HG03045 (cell line): ENCODE measurements at regions not wholly inside any gene's neighbourhood (a gene's known extent, or its start where the extent isn't known, plus 50 kb on each side); places are given as distances from the start of the nearest gene placed in this dataset.
A peak's percentile ranks its signal among the peaks of the same experiment; 100 is the strongest.
"Not testable (repeated sequence)": the region's sequence is repeated elsewhere in the genome, so short reads cannot be mapped to it uniquely, and the experiment has no call there.

ENCODE experiments used
- ATAC-seq: cut with Tn5 transposase; IDR thresholded peaks from one replicate; pipeline ENCODE4 v1.9.1; 2021; ENCODE audit warnings: mild to moderate bottlenecking, moderate library complexity; ENCODE audit not compliant: unreplicated experiment

DNA sequence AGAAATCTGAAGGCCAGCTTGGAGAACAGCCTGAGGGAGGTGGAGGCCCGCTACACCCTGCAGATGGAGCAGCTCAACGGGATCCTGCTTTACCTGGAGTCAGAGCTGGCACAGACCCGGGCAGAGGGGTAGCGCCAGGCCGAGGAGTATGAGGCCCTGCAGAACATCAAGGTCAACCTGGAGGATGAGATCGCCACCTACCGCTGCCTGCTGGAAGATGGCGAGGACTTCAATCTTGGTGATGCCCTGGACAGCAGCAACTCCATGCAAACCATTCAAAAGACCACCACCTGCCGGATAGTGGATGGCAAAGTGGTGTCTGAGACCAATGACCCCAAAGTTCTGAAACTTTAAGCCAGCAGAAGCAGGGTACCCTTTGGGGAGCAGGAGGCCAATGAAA lies 318.4 kb downstream of the ZFHX3 start:
- not testable (repeated sequence) for ATAC-seq

DNA sequence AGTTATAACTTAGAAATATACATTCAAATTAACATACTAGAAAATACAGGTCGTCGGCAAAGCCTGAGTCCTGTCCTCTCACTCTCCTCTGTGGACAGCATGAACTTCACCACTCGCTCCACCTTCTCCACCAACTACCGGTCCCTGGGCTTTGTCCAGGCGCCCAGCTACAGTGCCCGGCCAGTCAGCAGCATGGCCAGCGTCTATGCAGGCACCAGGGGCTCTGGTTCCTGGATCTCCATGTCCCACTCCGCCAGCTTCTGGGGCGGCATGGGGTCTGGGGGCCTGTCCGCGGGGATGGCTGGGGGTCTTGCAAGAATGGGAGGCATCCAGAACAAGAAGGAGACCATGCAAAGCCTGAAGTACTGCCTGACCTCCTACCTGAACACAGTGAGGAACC lies 319.4 kb downstream of the ZFHX3 start:
- ATAC-seq, result no peak

DNA sequence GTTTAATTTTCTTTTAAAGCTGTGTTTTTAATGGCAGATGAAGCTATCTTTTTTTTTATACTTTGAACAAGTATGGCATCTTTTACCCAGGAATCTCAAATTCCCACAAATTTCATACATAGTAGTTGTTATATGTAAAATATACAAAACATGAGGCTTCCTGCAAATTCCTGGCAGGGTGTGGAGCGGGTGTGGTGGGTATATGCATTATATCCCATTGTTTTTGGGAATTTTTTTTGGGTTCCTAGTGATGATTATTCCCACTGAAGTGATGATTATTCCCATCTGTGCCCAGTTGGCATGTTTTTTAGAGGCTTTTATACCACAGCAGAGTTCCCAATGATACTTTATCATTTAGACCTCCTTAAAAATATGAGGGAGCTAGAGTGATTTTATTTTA lies 320.4 kb downstream of the ZFHX3 start:
- ATAC-seq, result no peak

DNA sequence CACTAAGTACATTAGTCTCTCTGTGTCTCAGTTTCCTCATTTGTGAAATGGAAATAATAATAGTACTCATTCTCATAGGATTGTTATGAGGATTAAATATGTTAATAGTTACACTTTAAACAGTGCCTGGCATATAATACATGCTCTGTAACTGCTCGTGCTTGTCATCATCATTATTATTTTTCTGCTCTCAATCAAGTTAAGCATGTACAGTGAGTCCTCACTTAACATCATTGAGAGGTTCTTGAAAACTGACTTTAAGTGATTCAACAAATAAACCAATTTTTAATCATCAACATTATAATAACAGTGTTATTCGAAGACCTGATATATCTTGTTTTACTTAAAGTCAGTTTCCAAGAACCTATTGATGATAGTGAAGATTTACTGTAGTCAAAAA lies 322.3 kb downstream of the ZFHX3 start:
- no peak for ATAC-seq

DNA sequence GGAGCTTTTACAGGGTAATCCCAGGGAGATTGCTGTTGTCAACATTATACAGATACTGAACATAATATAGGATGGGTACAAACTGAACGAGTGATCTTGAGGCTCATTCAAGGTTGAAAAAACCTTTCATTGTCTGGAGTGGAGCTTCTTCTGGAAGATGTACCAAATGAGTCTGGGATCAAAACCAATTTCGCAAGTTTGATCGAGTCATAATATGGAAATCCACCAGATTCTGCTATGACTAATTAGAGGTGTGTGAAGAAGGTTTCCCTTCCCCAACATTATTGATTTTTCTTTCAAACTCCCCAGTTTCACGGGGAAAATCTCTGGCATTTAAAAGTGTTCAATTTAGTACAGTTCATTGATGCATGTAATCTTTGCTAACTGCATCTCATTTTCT lies 324.1 kb downstream of the ZFHX3 start:
- no peak for ATAC-seq

DNA sequence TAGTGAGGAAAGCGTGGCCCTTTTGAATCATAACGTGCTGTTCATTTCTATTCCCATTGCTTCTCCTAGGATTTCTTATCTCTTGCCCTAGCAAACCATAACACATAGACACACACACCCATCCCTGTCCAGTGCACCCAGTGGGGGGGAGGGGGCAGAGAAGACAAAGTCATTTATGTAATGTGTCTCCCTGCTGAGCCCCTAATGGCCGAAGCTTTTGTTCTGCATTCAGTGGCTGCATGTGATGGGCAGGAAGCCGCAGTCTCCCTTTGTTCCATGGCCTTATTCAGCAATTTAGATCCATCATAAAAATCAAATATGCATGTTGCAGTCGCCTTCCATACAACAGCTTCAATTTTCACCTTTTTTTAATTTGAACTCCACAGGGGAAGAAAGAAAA lies 325.4 kb downstream of the ZFHX3 start:
- no peak for ATAC-seq

DNA sequence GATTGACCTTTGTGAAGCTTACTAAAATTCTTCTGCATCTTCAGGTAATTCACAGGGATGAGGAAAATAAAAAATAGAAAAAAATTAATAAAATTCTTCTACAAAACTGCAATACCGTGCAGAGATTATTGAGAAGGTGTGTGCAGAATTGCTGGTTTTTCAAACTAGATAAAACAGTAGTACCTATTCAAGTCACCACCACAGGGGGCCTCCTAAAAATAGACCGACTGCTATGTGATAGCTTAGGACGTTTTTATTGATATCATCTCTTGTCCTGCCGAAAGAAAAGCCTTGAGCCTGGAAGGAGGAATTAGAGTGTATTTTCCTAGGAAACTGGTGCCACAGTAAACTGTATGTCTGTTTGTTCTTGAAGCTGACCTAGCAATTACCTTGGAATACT lies 325.9 kb downstream of the ZFHX3 start:
- ATAC-seq, result no peak

DNA sequence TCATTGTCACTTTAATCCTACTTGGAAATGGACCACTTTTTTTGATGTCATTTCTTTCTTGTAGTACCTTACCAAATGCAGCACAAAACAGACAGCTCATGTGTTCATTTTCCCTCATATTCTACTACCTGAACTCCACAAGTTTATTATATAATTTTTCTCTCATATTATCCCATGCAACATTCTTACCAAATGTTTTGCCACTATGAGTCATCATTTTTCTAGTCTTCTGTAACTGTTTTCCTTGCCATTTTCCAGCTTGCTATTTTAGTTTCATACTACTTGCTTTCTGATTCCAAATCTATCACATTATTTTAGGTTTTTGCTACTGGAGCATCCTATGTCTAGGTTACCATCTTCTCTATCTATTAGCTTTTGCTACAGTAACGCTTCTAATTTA lies 332.7 kb downstream of the ZFHX3 start:
- no peak for ATAC-seq

DNA sequence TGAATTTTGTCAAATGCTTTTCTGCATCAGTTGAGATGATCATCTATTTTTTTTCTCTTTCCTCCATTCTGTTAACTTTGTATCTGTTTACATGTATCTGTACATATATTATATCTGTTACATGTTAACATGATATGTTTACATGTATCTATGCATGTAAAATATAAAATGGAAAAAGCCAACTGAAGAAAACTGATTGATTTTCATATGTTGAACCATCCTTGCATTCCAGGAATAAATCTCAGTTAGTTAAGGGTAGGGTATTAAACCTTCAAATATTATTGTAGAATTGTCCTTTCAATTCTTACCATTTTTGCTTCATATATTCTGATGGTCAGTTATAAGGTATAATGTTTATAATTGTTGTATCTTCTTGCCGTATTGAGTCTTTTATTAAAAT lies 336.1 kb downstream of the ZFHX3 start:
- no peak for ATAC-seq

DNA sequence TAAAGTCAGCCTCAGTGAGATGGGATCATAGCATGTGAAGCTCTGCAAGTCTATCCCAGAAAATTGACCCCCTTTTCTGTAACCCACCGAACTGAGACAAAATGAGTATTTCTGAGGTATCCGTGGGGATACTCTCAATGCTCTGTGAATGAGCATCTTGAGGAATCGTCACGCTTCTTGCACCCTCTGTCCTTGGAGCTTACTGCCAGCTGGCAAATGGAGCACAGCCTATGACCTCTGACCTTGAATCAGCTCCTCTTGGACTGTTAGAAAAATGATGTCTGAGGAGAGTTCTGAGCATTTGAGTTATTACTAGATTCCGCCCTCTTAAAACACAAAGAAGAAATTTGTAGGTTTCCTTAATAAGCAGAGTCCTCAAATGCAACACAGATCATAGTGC lies 342.1 kb downstream of the ZFHX3 start:
- ATAC-seq, result no peak

DNA sequence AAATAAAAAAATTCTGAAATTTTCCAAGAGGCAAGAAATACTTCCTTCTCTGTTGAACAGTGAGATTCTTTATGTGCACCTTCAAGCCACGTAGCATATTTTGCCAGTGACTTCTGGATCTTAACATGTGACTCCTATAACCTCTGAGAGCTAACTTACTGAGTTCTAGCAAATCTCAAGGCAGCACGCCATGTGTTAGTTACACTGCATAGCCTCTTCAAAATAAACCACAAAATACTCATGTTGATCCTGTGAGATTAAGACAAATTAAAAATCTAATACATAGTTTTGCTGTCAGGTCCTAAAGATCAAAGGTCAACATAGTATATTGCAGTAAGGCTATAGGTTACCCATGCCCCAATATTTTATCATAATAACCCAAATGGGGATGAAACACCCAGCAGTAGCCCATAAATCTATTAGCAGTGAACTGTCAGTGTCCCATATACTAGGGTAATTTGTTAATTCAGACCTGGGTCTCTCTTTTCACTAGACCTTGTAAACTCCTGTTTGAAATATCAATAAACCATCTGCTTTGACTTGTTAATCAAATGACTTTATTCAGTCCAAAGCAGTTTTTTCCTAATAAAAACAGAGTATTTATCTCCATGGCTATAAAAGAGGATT lies 343.1 kb downstream of the ZFHX3 start:
- no peak for ATAC-seq

DNA sequence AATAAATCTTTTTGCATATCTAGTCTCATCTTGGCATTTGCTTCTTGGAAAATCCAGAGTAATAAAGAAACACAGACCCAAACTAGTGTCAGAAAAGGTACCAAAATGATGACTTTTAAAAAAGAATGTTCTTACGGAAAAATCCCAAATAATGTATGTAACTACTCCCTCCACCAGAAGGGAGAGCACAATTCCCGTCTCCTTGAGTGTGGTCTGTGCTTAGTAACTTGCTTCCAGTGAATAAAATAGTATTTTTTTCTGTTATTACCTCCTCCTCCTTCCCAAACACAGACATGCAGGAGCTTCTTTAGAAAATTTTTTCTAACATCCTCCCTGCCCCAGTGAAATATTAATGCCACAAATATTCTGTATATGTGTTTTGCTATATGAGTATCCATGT lies 358.1 kb downstream of the ZFHX3 start:
- no peak for ATAC-seq

DNA sequence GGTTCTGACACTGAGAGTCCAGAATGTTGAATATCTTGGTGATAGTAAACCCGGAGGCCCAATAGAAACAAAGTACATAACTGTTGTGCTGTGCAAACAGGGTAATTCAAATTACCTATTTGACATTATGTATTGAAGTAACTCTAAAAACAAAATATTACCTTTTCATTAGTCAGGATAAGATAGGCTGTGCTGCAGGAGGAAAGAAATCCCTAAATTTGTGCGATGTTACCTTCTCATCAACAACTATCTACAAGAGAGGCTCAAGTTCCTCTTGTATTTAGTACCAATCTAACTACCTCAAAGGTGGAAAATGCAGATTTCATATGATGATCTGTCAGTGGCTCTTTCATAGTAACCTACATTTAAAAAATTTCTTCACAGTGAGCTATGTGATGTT lies 367.2 kb downstream of the ZFHX3 start:
- ATAC-seq, result no peak

DNA sequence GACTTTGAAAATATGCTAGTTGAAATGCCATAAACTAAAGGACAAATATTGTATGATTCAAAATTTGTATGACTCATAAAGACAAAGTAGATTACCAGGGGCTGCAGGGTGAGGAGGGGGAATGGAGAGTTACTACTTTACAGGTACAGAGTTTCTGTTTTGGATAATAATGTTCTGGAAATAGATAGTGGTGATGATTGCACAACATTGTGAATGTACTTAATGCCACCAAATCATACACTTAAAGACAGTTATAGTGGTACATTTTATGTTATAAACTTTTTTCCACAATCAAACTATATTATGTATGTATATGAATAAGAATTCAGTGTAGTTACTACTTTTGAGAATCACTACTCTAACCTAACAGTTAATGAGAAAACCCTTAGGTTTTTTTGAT lies 368.1 kb downstream of the ZFHX3 start:
- no peak for ATAC-seq

DNA sequence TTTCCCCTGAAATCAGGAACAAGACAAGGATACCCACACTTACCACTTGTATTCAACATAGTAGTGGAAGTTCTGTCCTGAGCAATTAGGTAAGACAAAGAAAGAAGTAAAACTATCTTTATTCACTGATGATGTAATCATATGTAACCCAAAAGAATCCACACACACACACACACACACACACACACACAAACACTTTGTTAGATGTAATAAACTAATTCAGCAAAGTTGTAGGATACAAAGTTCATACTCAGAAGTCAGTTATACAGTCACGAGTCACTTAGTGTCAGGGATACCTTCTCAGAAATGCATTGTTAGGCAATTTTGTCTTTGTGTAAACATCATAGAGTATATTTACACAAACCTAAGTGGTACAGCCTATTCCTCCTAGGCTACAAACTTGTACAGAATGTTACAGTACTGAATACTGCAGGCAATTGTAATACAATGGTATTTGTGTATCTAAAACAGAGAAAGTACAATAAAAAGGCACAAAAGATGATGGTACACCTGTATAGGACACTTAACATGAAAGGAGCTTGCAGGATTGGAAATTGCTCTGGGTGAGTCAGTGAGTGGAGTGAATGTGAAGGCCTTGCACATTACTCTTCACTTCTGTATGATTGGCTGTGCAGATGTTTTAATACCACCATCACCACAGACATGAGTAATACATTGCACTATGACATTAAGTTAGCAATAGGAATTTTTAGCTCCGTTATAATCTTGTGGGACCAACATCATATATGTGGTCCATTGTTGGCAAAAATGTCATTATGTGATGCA lies 370.1 kb downstream of the ZFHX3 start:
- ATAC-seq, result no peak

DNA sequence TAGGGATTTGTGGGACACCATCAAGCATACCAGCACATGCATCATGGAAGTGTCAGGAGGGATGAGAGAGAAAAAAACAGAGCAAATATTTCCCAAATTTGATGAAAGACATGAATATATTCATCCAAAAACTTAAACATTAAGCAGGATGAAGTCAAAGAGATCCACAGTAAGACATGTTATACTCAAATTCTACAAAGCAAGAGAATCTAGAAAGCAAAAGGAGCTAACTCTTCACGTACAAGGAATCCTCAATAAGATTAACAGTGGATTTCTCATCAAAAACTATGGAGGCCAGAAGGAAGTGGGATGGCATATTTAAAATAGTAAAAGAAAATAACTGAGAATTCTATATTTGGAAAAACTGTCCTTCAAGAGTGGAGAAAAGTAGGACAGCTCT lies 374.8 kb downstream of the ZFHX3 start:
- ATAC-seq, result no peak

DNA sequence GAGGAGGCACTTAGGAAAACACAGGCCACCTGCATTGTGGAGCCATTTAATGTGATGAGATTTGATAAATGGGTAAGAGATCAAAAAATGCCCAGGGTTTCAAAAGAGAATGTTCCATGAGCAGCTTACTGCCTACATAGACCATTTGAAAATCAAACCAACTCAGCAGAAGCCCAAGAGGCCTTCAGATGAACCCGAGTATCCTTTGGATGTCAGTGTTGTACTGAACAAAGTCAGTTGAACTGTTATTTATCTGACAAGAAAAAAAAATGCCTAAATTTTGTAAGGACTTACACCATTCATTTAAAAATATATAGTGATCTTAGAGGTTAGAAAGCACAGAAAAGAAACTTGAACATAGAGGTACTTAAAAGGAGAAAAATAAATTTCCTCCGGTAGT lies 381.7 kb downstream of the ZFHX3 start:
- no peak for ATAC-seq

DNA sequence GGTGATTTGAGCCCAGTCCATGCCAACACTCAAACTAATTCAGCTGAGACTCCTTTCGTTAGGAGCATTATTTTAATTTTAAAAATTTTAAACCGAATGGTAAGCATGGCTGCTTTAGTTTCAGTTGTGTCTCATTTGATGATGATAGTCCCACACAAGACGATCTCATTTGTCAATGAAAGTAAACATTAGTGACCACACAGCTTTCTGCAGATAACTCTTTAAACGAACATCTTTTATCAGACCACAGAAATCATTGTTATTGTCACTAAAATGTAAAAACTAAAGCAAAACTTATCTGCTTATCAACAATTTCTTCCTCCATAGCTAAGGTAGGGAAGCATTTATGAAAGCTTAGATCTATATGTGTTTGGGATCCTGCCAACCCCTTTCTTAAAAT lies 382.2 kb downstream of the ZFHX3 start:
- no peak for ATAC-seq

DNA sequence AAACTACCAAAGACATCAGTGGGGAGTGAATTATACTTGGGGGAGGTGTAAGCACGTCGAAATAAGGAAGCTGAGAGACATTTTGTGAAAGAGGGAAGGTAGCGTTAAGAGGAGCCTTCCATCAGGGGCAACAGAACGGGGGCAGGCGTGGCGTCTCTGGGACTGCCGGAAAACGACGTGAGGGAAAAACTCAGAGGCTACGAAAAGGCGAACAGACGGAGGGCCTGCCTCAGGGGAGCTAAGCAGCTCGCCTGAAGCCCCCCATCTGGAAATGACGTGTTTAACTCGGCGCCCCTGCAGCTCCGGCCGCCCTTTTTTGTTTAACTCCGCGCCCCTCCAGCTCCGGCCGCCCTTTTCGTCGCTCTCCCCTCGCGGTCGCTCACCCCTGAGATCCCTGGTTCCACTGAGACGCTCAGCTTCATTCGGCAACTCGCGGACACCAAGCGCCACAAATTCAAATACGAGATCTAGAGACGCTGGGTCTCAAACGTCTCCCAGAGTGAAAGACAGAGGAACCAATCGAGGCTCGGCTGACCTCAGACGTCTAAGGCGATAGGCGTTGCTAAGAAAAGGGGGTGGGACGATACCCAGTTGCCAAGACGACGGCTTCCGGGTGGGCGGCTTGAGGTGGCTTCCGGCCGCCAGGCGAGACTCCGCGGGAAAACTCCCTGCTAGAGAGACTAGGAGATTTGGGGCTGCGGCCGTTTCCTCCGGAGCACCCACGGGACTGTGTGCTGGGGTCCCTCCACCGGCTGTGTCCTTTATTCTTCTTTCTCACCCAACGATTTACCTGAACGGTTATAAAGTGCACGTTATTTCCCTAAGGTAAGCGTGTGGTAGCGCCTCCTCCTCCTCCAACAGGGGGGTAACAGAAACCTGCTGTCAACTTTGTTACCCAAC lies 383.2 kb downstream of the ZFHX3 start:
- peak; percentile 100 for ATAC-seq

DNA sequence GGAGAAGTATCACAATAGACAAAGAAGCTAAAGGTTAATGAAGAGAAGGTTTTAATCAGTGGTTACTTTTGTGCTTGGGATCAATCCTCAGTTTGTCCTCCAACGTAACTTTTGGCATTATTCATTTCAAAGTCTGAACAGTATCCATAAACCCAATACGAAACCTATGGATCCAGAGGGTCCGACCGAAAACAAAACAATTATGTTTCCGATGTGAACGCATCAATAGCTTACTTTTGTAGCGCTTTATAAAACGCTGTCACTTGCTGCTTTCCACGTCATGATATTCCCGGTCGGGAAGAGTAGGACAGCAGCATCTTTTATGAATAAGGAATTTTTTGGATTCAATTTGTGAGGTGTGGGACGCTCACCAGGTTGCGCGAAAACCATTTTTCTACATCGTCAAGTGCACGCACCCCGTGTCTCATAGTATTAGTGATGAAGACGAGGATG lies 383.8 kb downstream of the ZFHX3 start:
- ATAC-seq, result no peak

DNA sequence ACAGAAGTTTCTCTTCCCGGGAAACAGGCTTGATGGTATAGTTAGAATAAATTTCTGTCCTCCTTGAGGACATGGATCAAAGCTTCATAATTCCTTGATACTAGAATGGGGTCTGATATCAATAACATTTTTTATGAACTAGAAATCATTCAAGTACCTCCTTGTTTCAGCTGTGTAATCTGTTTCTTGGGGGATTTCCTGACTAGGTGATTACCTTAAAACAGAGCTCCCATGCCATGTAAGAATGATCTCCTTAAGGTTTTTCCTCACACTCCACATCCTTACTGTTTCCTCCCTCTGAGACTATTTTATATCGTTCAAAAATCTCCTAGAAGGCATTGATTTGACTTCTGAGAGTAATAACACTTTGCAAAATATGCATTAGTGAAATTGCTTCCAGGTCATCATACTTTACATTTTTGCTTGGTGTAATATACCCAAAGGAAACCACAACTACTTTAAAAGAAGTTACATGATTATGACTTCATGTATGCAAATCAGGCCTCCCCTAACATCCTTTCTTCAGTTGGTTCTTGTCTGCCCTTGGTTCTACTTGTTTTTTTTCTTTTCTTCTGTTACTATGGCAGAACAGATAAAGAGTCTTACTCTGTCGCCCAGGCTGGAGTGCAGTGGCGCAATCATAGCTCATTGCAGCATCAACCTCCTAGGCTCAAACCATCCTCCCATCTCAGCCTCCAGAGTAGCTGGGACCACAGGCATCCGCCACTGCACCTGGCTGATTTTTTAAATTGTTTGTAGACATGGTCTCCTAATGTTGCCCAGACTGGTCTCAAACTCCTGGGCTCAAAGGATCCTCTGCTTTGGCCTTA lies 388.8 kb downstream of the ZFHX3 start:
- ATAC-seq, result no peak
